LNCAP (cell line): ENCODE measurements at regions not wholly inside any gene's neighbourhood (a gene's known extent, or its start where the extent isn't known, plus 50 kb on each side); places are given as distances from the start of the nearest gene placed in this dataset.

Experiments
- TF ChIP-seq, protein P1 (sequence below): fragments of 450-650 bp; IDR thresholded peaks from 2 replicates; pipeline ENCODE4 v1.5.1; 2017; ENCODE audit warnings: mild to moderate bottlenecking

- TF ChIP-seq, protein P1, sequence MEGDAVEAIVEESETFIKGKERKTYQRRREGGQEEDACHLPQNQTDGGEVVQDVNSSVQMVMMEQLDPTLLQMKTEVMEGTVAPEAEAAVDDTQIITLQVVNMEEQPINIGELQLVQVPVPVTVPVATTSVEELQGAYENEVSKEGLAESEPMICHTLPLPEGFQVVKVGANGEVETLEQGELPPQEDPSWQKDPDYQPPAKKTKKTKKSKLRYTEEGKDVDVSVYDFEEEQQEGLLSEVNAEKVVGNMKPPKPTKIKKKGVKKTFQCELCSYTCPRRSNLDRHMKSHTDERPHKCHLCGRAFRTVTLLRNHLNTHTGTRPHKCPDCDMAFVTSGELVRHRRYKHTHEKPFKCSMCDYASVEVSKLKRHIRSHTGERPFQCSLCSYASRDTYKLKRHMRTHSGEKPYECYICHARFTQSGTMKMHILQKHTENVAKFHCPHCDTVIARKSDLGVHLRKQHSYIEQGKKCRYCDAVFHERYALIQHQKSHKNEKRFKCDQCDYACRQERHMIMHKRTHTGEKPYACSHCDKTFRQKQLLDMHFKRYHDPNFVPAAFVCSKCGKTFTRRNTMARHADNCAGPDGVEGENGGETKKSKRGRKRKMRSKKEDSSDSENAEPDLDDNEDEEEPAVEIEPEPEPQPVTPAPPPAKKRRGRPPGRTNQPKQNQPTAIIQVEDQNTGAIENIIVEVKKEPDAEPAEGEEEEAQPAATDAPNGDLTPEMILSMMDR = no peak
Measured at GRCh38 chr16:54750249-54750648, 180.4 kb upstream of the IRX5 start.

DNA sequence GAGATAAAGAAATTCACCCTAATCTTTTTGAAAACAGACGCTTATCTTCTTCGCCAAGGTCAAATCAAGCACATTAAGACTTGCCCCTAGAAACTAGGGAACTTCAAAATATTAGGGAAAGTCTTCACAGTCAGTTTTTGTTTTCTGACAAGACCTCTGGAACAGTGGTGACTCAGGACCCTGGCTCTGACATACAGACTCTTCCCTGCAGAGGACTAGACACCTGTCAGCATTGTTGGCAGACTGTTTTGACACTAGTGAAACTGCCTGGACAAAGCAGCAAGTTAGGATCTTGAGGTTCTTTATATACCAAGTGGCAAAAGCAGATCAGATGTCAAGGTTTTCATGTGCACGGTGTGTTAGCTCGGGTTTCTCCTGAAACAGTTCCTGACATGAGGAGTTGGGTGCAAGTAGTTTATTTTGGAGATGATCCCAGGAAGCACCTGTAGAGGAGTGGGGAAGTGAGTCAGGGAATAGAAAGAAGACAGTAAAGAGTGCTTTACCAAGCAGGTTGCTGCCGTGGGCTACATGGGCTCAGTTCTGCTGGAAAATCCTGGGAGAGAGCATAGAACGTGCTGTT is 182.0 kb upstream of the IRX5 start:
- TF ChIP-seq, protein P1 = no peak

DNA sequence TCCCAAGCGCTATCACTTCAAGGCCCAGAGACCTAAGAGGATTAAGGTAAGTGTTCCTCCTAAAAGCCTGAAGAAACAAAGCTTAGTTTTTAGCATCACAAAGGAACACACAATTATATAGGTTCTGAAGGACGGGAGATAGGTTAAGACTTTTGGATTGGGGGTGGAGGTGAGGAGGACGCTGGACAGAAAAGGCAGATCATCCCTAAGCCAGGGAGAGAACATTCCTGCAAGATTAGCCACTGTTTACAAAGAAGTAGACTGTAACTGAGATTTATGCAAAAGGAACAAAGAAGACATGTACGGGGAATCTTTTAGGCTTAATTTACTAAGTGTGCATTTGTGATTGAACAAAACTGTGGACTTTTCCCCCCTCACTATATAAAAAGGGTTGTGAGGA is 184.1 kb upstream of the IRX5 start:
- TF ChIP-seq, protein P1 = no peak

DNA sequence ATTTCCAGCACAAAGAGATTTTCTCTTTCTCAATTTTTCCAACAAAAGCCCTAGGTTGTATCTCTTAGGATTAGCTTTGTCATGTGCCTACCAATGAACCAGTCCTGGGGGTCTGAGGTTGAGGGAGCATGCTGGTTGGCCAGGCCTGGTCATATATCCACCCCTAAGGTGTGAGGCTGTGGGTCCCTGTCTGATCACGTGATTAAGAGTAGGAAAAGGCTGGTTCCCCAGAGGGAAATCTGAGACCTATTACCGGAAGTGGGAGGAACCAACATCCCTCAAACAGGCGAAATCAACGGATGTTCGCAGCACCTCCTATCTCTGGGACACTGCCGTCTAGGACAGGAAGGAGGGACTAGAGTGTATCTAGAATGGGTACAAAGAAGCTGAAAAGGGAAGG is 185.7 kb upstream of the IRX5 start:
- TF ChIP-seq, protein P1 = no peak

GRCh38 chr16:54742436-54742835 is 188.2 kb upstream of the IRX5 start:
- TF ChIP-seq, protein P1 = no peak

DNA sequence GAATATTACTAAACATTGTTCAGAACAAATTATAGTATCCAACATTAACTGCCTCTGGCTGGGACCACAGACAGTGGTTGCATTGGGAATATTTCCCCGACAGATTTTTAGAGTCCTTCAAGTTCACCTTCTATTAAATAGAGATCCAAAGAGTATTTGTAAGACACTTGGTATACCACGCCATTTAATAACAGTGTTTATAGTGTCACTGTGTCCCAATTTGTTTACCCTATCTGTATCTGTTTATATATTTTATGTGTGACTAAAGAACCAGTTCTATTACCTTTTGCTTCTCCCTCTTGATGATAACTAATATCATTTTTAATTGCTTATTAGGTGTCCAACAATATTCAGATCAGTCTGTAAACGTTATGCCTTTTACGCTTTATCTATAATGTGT is 191.3 kb upstream of the IRX5 start:
- TF ChIP-seq, protein P1 = no peak

DNA sequence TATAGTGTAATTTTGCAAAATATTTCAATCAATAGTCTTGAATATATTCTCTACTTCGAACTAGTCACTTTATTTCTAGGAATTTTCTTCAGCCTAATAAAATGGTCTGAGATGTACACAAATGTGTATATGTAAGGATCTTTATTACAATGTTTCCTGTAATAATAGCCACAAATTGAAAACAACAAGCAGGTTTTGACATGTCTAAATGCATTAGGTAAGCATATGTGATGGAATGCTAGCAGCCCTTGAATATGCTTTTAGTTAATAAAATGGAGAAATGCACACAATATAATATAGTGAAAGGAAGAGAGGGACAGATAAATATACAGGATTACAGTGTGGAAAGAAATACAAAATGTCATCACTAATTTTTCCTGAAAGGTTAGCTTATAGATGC is 196.5 kb upstream of the IRX5 start:
- TF ChIP-seq, protein P1 = no peak

GRCh38 chr16:54724346-54724925 is 206.2 kb upstream of the IRX5 start:
- TF ChIP-seq, protein P1 = no peak
